GM23338 (cell line): ENCODE measurements at regions not wholly inside any gene's neighbourhood (a gene's known extent, or its start where the extent isn't known, plus 50 kb on each side); places are given as distances from the start of the nearest gene placed in this dataset.

Source experiments
- ATAC-seq: fragments of 200-7000 bp; cut with Tn5 transposase; 3 replicates; pipeline ENCODE4 v1.9.1; 2020
- DNase-seq: peaks from one replicate; pipeline ENCODE4 v3.0.0-alpha.2; 2015; ENCODE audit warnings: low spot score
- H2AFZ ChIP-seq: fragments of 200-600 bp; sonication (generic); 2 replicates; pipeline ENCODE4 v1.8.0; 2016; ENCODE audit warnings: antibody characterized with exemption, mild to moderate bottlenecking, moderate library complexity
- H3F3A ChIP-seq: fragments of 200-600 bp; sonication (generic); replicated peaks from 2 replicates; pipeline ENCODE4 v1.8.0; 2017; ENCODE audit warnings: antibody characterized with exemption, mixed run types, low read depth
- H3K27ac ChIP-seq: fragments of 200-600 bp; sonication (generic); 2 replicates; pipeline ENCODE4 v1.6.1; 2016; ENCODE audit warnings: low read depth
- H3K27me3 ChIP-seq: fragments of 200-600 bp; sonication (generic); 2 replicates; pipeline ENCODE4 v1.8.0; 2016; ENCODE audit warnings: mild to moderate bottlenecking, mixed run types, moderate library complexity; ENCODE audit not compliant: insufficient read depth
- H3K36me3 ChIP-seq: fragments of 200-600 bp; sonication (generic); 2 replicates; pipeline ENCODE4 v1.8.0; 2016; ENCODE audit warnings: mild to moderate bottlenecking; ENCODE audit not compliant: insufficient read depth
- H3K4me1 ChIP-seq: fragments of 200-600 bp; sonication (generic); 2 replicates; pipeline ENCODE4 v1.8.0; 2016; ENCODE audit warnings: mild to moderate bottlenecking, moderate library complexity; ENCODE audit not compliant: insufficient read depth
- H3K4me2 ChIP-seq: fragments of 200-600 bp; sonication (generic); 2 replicates; pipeline ENCODE4 v1.7.1; 2017; ENCODE audit warnings: mixed run types
- H3K4me3 ChIP-seq: fragments of 200-600 bp; sonication (generic); 2 replicates; pipeline ENCODE4 v1.6.1; 2016; ENCODE audit warnings: mixed run types
- H3K79me2 ChIP-seq: fragments of 200-600 bp; sonication (generic); replicated peaks from 2 replicates; pipeline ENCODE4 v1.8.0; 2017; ENCODE audit warnings: mild to moderate bottlenecking; ENCODE audit not compliant: insufficient read depth
- H3K9me2 ChIP-seq: fragments of 200-600 bp; sonication (generic); 2 replicates; pipeline ENCODE4 v1.8.0; 2017; ENCODE audit not compliant: insufficient read depth
- H4K20me1 ChIP-seq: fragments of 200-600 bp; sonication (generic); replicated peaks from 2 replicates; pipeline ENCODE4 v1.8.0; 2017; ENCODE audit warnings: mild to moderate bottlenecking; ENCODE audit not compliant: insufficient read depth
- H3K27ac Mint-ChIP-seq: 2 replicates; pipeline ENCODE4 v1.8.0; 2020; ENCODE audit warnings: inconsistent platforms, mild to moderate bottlenecking, moderate library complexity, mixed read lengths
- H3K27me3 Mint-ChIP-seq: 3 replicates; pipeline ENCODE4 v1.8.0; 2022; ENCODE audit warnings: low read depth, mild to moderate bottlenecking, moderate library complexity, mixed read lengths, inconsistent platforms; ENCODE audit not compliant: insufficient read depth, poor library complexity
- H3K36me3 Mint-ChIP-seq: 3 replicates; pipeline ENCODE4 v1.8.0; 2021; ENCODE audit warnings: low read depth, mild to moderate bottlenecking, inconsistent platforms, moderate library complexity, mixed read lengths
- H3K4me1 Mint-ChIP-seq: 3 replicates; pipeline ENCODE4 v1.8.0; 2020; ENCODE audit warnings: mild to moderate bottlenecking, inconsistent platforms, mixed read lengths
- H3K4me3 Mint-ChIP-seq: 3 replicates; pipeline ENCODE4 v1.8.0; 2021; ENCODE audit warnings: moderate library complexity, mild to moderate bottlenecking, inconsistent platforms, mixed read lengths
- H3K9me3 Mint-ChIP-seq: 3 replicates; pipeline ENCODE4 v1.8.0; 2020; ENCODE audit warnings: moderate library complexity, mild to moderate bottlenecking, inconsistent platforms, mixed read lengths
- CREB1 ChIP-seq: fragments of 250-450 bp; sonication (Bioruptor Pico); IDR thresholded peaks from 2 replicates; pipeline ENCODE4 v1.5.0; 2020; ENCODE audit warnings: low read depth, mild to moderate bottlenecking, moderate library complexity
- CTCF ChIP-seq, 2 experiments: fragments of 200-600 bp in 1 of 2; sonication (generic) in 1 of 2; conservative IDR thresholded peaks; 2 replicates each; pipeline versions ENCODE4 v1.5.1 to v1.6.1; 2016 to 2017; ENCODE audit warnings: antibody characterized with exemption in 2 of 2, low read depth in 2 of 2, mild to moderate bottlenecking in 2 of 2, moderate library complexity in 1 of 2
- ETS1 ChIP-seq: IDR thresholded peaks from 2 replicates; pipeline ENCODE4 v1.6.1; 2016; ENCODE audit warnings: antibody characterized with exemption
- EZH2 ChIP-seq: fragments of 200-600 bp; sonication (generic); IDR thresholded peaks from one replicate; pipeline ENCODE4 v1.8.0; 2017; ENCODE audit warnings: antibody characterized with exemption, mild to moderate bottlenecking, low read depth; ENCODE audit not compliant: unreplicated experiment
- EZH2phosphoT487 ChIP-seq: fragments of 200-600 bp; sonication (generic); IDR thresholded peaks from one replicate; pipeline ENCODE4 v1.8.1; 2018; ENCODE audit warnings: antibody characterized with exemption; ENCODE audit not compliant: unreplicated experiment
- JUNB ChIP-seq: IDR thresholded peaks from one replicate; pipeline ENCODE4 v1.6.1; 2016; ENCODE audit warnings: antibody characterized with exemption; ENCODE audit not compliant: unreplicated experiment
- NANOG ChIP-seq: IDR thresholded peaks from 2 replicates; pipeline ENCODE4 v1.6.1; 2016; ENCODE audit warnings: antibody characterized with exemption, borderline replicate concordance
- POLR2AphosphoS5 ChIP-seq: IDR thresholded peaks from 2 replicates; pipeline ENCODE4 v1.6.1; 2016; ENCODE audit warnings: antibody characterized with exemption, low read depth
- REST ChIP-seq: IDR thresholded peaks from one replicate; pipeline ENCODE4 v1.6.1; 2018; ENCODE audit warnings: antibody characterized with exemption; ENCODE audit not compliant: unreplicated experiment
- ZNF331 ChIP-seq: fragments of 250-450 bp; sonication (Bioruptor Pico); IDR thresholded peaks from 2 replicates; pipeline ENCODE4 v1.5.0; 2020; ENCODE audit warnings: low read depth, mild to moderate bottlenecking, moderate library complexity

- peaks cover 4% of the 10 kb centered on the region for H3K27me3 Mint-ChIP-seq
- H3K4me1 Mint-ChIP-seq: peaks cover 5% of the 10 kb centered on the region; the same call in 2 of the 3 replicates
- Histone ChIP-seq H3K4me1 (no peaks in the 10 kb centered on the region), H3K4me2 (no peak overlapping the region), H3K36me3 (no peaks in the 10 kb centered on the region), H2AFZ (no peak overlapping the region), H4K20me1 (no peaks in the 10 kb centered on the region), H3F3A (no peaks in the 10 kb centered on the region), H3K4me3 (no peak overlapping the region), H3K79me2 (no peaks in the 10 kb centered on the region), H3K27me3 (no peaks in the 10 kb centered on the region), H3K9me2 (no peaks in the 10 kb centered on the region), H3K27ac (no peak overlapping the region)
- DNase-seq: no peak
- peaks cover 3% of the 10 kb centered on the region; the same call in 1 of the 3 replicates for H3K9me3 Mint-ChIP-seq
- no peak overlapping the region for H3K4me3 Mint-ChIP-seq
- no peak overlapping the region for H3K27ac Mint-ChIP-seq
- TF ChIP-seq EZH2phosphoT487 (no peak), ZNF331 (CRISPR knock-in tag) (no peak), EZH2 (no peak), NANOG (no peak)
- ATAC-seq: peak; percentile 57
- H3K36me3 Mint-ChIP-seq: no peaks in the 10 kb centered on the region
These were observed 264.6 kb upstream of the TLE3 start for GRCh38 chr15:70362350-70362749.

GRCh38 chr15:70361891-70362290, 264.2 kb upstream of the TLE3 start:
- H3K79me2 ChIP-seq: no peaks in the 10 kb centered on the region
- no peak overlapping the region for H3K27ac Mint-ChIP-seq
- no peaks in the 10 kb centered on the region for H3F3A ChIP-seq
- ATAC-seq: no peak
- no peak overlapping the region for H3K4me3 Mint-ChIP-seq
- no peak overlapping the region for H2AFZ ChIP-seq
- H3K4me1 ChIP-seq: no peaks in the 10 kb centered on the region
- H3K4me3 ChIP-seq: no peak overlapping the region
- no peaks in the 10 kb centered on the region for H3K36me3 Mint-ChIP-seq
- peaks cover 5% of the 10 kb centered on the region for H3K27me3 Mint-ChIP-seq
- H3K4me2 ChIP-seq: no peak overlapping the region
- peaks cover 5% of the 10 kb centered on the region; the same call in 2 of the 3 replicates for H3K4me1 Mint-ChIP-seq
- no peaks in the 10 kb centered on the region for H3K27me3 ChIP-seq
- no peaks in the 10 kb centered on the region for H3K36me3 ChIP-seq
- no peak overlapping the region for H3K27ac ChIP-seq
- no peak for DNase-seq
- H3K9me2 ChIP-seq: no peaks in the 10 kb centered on the region
- no peaks in the 10 kb centered on the region for H4K20me1 ChIP-seq
- H3K9me3 Mint-ChIP-seq: peaks cover 3% of the 10 kb centered on the region; the same call in 1 of the 3 replicates
- TF ChIP-seq EZH2: no peak
- no peak for TF ChIP-seq JUNB
- TF ChIP-seq CREB1 (CRISPR knock-in tag): no peak
- TF ChIP-seq ETS1: no peak
- no peak for TF ChIP-seq POLR2AphosphoS5
- TF ChIP-seq CTCF (conservative IDR thresholded peaks at IDR 0.05; ENCODE audit: low read depth in 2 of 2): no peak
- TF ChIP-seq ZNF331 (CRISPR knock-in tag): no peak
- TF ChIP-seq REST: no peak
